CD4-positive, alpha-beta T cell (primary cell): ENCODE measurements at regions not wholly inside any gene's neighbourhood (a gene's known extent, or its start where the extent isn't known, plus 50 kb on each side); places are given as distances from the start of the nearest gene placed in this dataset.

Experiments
- ATAC-seq: fragments of 200-7000 bp; cut with Tn5 transposase; one replicate; pipeline ENCODE4 v1.10.0; 2022; ENCODE audit warnings: mild to moderate bottlenecking; ENCODE audit not compliant: poor library complexity
- CTCF ChIA-PET: fragments of 350-600 bp; sonication (Branson Sonifier 250); formaldehyde crosslinking; loops from one replicate; lab custom pipeline; 2021; ENCODE audit warnings: antibody characterized with exemption, inconsistent platforms; lab: Charles Lee
- POLR2A ChIA-PET: fragments of 350-600 bp; sonication (Branson Sonifier 250); formaldehyde crosslinking; loops from one replicate; lab custom pipeline; 2021; ENCODE audit warnings: antibody characterized with exemption, inconsistent platforms; lab: Charles Lee
- DNase-seq, 14 experiments: peaks; one replicate each; pipeline ENCODE4 v3.0.0-alpha.2; 2013 to 2020; ENCODE audit warnings: mixed read lengths in 2 of 14
- H3K27ac ChIP-seq, 2 donors: one replicate each; pipeline versions ENCODE4 v1.5.1 to v1.7.0; 2013; ENCODE audit warnings: low read length in 2 of 2, low read depth in 1 of 2, mild to moderate bottlenecking in 1 of 2
- H3K27me3 ChIP-seq, 2 experiments: 1 replicate in 1 of 2; 2 replicates in 1 of 2; pipeline versions ENCODE4 v1.6.1 to v1.7.0; 2013; ENCODE audit warnings: low read length in 2 of 2, control low read depth in 1 of 2, mild to moderate bottlenecking in 1 of 2, moderate library complexity in 1 of 2; ENCODE audit not compliant: insufficient read depth in 2 of 2, control insufficient read depth in 1 of 2
- H3K36me3 ChIP-seq: one replicate; pipeline ENCODE4 v1.6.1; 2013; ENCODE audit warnings: low read length, control low read depth; ENCODE audit not compliant: insufficient read depth
- H3K4me1 ChIP-seq: one replicate; pipeline ENCODE4 v1.6.1; 2013; ENCODE audit warnings: low read length, control low read depth; ENCODE audit not compliant: insufficient read depth
- H3K4me3 ChIP-seq: one replicate; pipeline ENCODE4 v1.5.1; 2013; ENCODE audit warnings: mild to moderate bottlenecking, low read length, moderate library complexity
- H3K9me3 ChIP-seq, 2 experiments: 1 replicate in 1 of 2; 2 replicates in 1 of 2; pipeline versions ENCODE4 v1.6.1 to v1.7.0; 2013; ENCODE audit warnings: low read length in 2 of 2, mild to moderate bottlenecking in 2 of 2, control low read depth in 1 of 2, moderate library complexity in 1 of 2; ENCODE audit not compliant: control insufficient read depth in 1 of 2, insufficient read depth in 1 of 2
- H3K27ac Mint-ChIP-seq: one replicate; pipeline ENCODE4 v1.8.0; 2020; ENCODE audit warnings: mixed read lengths
- H3K27me3 Mint-ChIP-seq: one replicate; pipeline ENCODE4 v1.8.0; 2021; ENCODE audit warnings: mixed read lengths
- H3K36me3 Mint-ChIP-seq: one replicate; pipeline ENCODE4 v1.8.0; 2021; ENCODE audit warnings: low read depth, mixed read lengths
- H3K4me1 Mint-ChIP-seq: one replicate; pipeline ENCODE4 v1.8.0; 2021; ENCODE audit warnings: low read depth, mixed read lengths
- H3K4me3 Mint-ChIP-seq: one replicate; pipeline ENCODE4 v1.8.0; 2020; ENCODE audit warnings: mild to moderate bottlenecking, mixed read lengths
- H3K9me3 Mint-ChIP-seq: one replicate; pipeline ENCODE4 v1.8.0; 2020; ENCODE audit warnings: mixed read lengths
- CTCF ChIP-seq: fragments of 200-600 bp; IDR thresholded peaks from one replicate; pipeline ENCODE4 v1.8.0; 2022; ENCODE audit warnings: antibody characterized with exemption, mild to moderate bottlenecking
- intact Hi-C, 2 experiments: fragments of 100-400 bp; cut with DNase I in 1 of 2; cut with micrococcal nuclease in 1 of 2; formaldehyde crosslinking; loops; one replicate each; pipeline versions ENCODE4 v1.15.1 to v1.9.0; 2023 to 2025; cut with DNase I, micrococcal nuclease

GRCh38 chr5:142382186-142382585 lies 57.4 kb upstream of the SPRY4 start:
- Histone ChIP-seq H3K27ac (no peak overlapping the region), H3K36me3 (no peaks in the 10 kb centered on the region), H3K9me3 (no peaks in the 10 kb centered on the region), H3K4me3 (no peak overlapping the region), H3K4me1 (peaks cover 2% of the 10 kb centered on the region), H3K27me3 (no peaks in the 10 kb centered on the region)
- Mint-ChIP-seq H3K9me3 (no peaks in the 10 kb centered on the region), H3K4me3 (no peak overlapping the region), H3K4me1 (peaks cover 11% of the 10 kb centered on the region), H3K27ac (no peak overlapping the region), H3K27me3 (no peaks in the 10 kb centered on the region), H3K36me3 (no peaks in the 10 kb centered on the region)
- CTCF ChIA-PET: no interaction called here
- POLR2A ChIA-PET: no interaction called here
- no peak for DNase-seq
- intact Hi-C loops: no loop called here
- ATAC-seq: no peak
- no peak for TF ChIP-seq CTCF

- no peak for TF ChIP-seq CTCF
- Mint-ChIP-seq H3K36me3 (no peaks in the 10 kb centered on the region), H3K4me1 (peaks cover 6% of the 10 kb centered on the region), H3K27me3 (no peaks in the 10 kb centered on the region), H3K4me3 (no peak overlapping the region), H3K9me3 (no peaks in the 10 kb centered on the region), H3K27ac (no peak overlapping the region)
- Histone ChIP-seq H3K36me3 (no peaks in the 10 kb centered on the region), H3K4me3 (no peak overlapping the region), H3K4me1 (peaks cover 1% of the 10 kb centered on the region), H3K27me3 (no peaks in the 10 kb centered on the region), H3K9me3 (no peaks in the 10 kb centered on the region), H3K27ac (no peak overlapping the region)
- CTCF ChIA-PET: interaction anchor here (0.6 kb wide), 1 partner anchor 43 kb away, joined by 3 read pairs; no protein-coding TSS in a partner anchor
- POLR2A ChIA-PET: no interaction called here
- no peak for ATAC-seq
- intact Hi-C loops: loop anchor here in 1 of 2 experiments (10.0 kb wide), 1 partner anchor 1056 kb away; no protein-coding TSS in a partner anchor
- no peak for DNase-seq
These were observed 54.2 kb upstream of the SPRY4 start for GRCh38 chr5:142378737-142379634.

- Mint-ChIP-seq H3K27me3 (no peaks in the 10 kb centered on the region), H3K4me3 (no peak overlapping the region), H3K36me3 (no peaks in the 10 kb centered on the region), H3K4me1 (peaks cover 4% of the 10 kb centered on the region), H3K27ac (no peak overlapping the region), H3K9me3 (no peaks in the 10 kb centered on the region)
- no peaks in the 10 kb centered on the region for H3K27me3 ChIP-seq
- ATAC-seq (no peak), DNase-seq (no peak)
- POLR2A ChIA-PET: no interaction called here
- intact Hi-C loops: loop anchor here in 1 of 2 experiments (10.0 kb wide), 1 partner anchor 1059 kb away; no protein-coding TSS in a partner anchor
- H3K9me3 ChIP-seq: no peaks in the 10 kb centered on the region
- CTCF ChIA-PET: no interaction called here
- no peaks in the 10 kb centered on the region for H3K36me3 ChIP-seq
- TF ChIP-seq CTCF: no peak
- no peaks in the 10 kb centered on the region for H3K4me1 ChIP-seq
- H3K27ac ChIP-seq: no peak overlapping the region
- no peak overlapping the region for H3K4me3 ChIP-seq
These were observed 51.2 kb upstream of the SPRY4 start for GRCh38 chr5:142375944-142376411.
